AML-193 (cell line): ENCODE measurements at regions not wholly inside any gene's neighbourhood (a gene's known extent, or its start where the extent isn't known, plus 50 kb on each side); places are given as distances from the start of the nearest gene placed in this dataset.
"Not testable (repeated sequence)": the region's sequence is repeated elsewhere in the genome, so short reads cannot be mapped to it uniquely, and the experiment has no call there.

Experiments used
- DNase-seq, 2 experiments: peaks; one replicate each; lab custom pipeline; 2025; lab: John Stamatoyannopoulos, UW

GRCh38 chr3:161600173-161600572 lies 103.6 kb downstream of the OTOL1 start:
- no peak for DNase-seq

DNA sequence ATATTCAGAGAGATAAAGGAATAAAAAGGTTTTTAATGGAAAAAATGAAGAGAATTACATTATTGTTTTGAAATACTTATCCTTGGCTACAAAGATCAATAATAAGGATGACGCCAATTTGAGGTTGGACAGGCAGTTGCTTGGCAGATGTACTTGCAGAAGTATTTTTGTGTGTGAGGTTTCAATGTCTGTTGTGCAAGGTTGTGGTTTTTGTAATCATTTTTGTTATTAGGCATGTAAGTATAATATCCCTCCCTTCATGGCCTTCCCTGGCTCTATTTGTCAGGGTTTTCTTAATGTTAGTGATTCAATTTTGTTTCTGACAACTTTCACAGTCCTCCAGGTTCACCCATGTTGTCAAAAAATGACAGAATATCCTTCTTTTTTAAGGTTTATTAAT lies 105.9 kb downstream of the OTOL1 start:
- no peak for DNase-seq

DNA sequence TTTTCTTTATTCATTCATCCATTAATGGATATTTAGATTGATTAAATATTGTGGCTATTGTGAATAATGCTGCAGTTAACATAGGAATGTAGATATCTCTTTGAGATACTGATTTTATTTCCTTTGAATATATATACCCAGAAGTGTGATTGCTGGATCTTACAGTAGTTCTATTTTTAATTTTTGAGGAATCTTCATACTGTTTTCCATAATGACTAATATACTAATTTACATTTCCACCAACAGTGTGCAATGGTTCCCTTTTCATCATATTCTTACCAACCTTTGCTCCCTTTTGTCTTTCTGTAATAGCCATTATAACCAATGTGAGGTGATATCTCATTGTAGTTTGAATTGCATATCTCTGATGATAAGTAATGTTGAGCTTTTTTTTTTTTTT lies 106.3 kb downstream of the OTOL1 start:
- no peak for DNase-seq

DNA sequence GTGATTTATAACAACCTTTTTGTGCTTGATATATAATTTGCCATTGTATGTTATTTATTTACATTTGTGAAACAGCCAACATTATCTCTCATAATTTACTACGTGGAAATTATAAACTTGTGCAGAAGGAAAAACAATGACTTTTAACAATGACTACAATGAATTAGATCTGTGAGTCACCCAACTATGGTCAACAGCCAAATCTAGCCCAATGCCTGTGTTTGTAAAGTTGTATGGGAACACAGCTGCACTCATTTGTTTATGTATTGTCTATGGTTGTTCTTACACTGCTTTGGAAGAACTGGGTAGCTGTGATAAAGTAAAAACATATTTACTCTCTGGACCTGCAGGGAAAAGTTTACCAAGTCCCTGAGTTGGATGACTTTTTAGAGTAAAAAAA lies 110.4 kb downstream of the OTOL1 start:
- DNase-seq: no peak

DNA sequence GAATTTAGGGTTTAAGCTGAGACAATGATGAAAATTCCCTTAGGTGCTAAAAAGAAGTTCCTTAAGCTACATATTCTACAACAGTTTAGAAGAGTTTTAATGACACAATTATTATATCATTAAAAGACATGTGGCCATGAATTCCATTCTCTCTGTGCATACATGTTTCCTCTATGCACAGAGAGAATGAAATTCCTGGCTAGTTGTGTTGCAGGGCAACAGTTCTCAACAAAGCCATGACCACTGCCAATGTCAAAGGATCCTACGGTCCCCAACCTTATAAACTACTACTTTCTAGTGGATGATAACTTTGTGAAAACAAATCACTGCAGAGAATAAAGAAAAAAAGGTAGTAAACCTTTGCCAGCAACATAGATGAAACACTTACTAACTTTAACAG lies 122.7 kb downstream of the OTOL1 start:
- no peak for DNase-seq

- DNase-seq: no peak
These were observed 134.2 kb downstream of the OTOL1 start for GRCh38 chr3:161630794-161631193.

GRCh38 chr3:161631536-161631935 lies 134.9 kb downstream of the OTOL1 start:
- DNase-seq: no peak

DNA sequence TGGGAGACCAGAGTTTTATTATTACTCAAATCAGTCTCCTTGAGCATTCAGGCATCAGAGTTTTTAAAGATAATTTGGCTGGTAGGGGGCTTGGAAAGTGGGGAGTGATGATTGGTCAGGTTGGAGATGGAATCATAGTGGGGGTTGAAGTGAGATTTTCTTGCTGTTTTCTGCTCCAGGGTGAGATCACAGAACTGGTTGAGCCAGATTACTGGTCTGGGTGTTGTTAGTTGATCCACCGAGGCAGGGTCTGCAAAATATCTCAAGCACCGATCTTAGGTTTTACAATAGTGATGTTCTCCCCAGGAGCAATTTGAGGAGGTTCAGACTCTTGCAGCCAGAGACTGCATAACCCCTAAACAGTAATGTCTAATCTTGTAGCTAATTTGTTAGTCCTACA lies 141.0 kb downstream of the OTOL1 start:
- no peak for DNase-seq

DNA sequence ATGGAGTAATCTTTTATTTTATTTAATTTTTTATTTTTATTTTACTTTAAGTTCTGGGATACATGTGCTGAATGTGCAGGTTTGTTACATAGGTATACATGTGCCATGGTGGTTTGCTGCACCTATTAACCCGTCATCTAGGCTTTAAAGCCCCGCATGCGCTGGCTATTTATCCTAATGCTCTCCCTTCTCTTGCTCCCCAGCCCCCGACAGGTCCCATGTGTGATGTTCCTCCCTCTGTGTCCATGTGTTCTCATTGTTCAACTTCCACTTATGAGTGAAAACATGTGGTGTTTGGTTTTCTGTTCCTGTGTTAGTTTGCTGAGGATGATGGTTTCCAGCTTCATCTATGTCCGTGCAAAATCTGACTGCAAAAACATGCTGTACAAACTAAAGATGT lies 142.5 kb downstream of the OTOL1 start:
- DNase-seq: not testable (repeated sequence)

DNA sequence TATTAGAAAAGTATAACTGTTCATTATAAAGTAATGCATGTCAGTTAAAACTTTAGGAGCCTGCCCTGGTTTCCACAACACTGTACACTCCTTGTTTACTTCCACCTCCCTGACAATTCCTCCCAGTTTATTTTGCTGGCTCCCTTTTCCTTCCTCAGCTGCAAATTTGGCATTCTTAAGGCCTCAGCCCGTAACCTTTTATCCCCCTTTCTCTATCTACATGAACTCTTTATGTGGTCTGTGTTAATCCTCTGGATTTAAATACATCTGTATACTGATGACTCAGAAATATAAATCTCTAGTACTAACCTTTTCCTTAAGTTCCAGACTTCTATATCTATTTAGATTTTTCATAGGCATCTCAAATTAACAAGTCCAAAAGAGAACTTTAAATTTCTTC lies 143.6 kb downstream of the OTOL1 start:
- DNase-seq: no peak

- no peak for DNase-seq
These were observed 144.7 kb downstream of the OTOL1 start for GRCh38 chr3:161641287-161641686.

GRCh38 chr3:161644891-161645635 lies 148.5 kb downstream of the OTOL1 start:
- DNase-seq: no peak

GRCh38 chr3:161647936-161648470 lies 151.4 kb downstream of the OTOL1 start:
- no peak for DNase-seq

- DNase-seq: no peak
These were observed 153.4 kb downstream of the OTOL1 start for GRCh38 chr3:161649900-161650484.

GRCh38 chr3:161657786-161658185 lies 161.2 kb downstream of the OTOL1 start:
- DNase-seq: no peak

DNA sequence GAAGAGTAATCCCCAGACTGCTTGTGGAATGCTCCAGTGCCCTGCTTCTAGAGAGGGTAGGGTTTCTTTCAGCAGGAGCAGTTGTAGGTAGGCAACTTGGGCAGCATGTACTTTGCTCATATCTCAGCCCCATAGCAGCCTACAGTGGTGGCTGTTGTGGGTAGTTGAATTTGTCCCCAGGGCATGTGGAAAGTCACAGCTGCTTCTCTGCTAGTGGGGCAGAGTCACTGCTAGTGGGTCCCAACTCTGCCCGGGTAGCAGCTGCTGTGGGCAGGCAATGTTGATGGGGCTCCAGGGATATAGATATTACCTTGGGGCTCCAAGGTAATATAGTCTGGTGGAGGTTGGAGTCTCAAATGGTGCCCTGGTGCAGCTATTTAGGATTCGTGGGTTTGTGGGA lies 174.5 kb downstream of the OTOL1 start:
- no peak for DNase-seq

- DNase-seq: no peak
These were observed 175.9 kb downstream of the OTOL1 start for GRCh38 chr3:161672478-161672877.

- no peak for DNase-seq
These were observed 177.3 kb downstream of the OTOL1 start for GRCh38 chr3:161673866-161674265.

DNA sequence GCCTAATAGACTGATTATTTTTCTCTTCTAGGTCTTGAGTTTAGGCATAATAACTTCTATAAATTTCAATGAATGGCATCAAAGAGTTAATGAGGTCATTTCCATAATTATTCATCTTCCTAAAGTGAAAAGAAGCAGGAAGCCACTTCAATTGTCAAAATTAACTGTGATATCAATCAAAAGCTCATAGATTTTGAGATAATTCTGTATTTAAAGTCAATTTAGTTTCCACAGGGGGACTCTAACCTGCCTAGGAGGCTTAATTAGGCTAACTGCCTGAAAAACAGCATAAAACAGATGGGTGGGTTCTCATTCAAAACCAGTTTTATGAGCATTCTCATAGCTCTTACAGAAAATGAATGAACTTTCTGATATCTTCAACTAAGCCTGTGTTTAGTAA lies 177.8 kb downstream of the OTOL1 start:
- DNase-seq: no peak

GRCh38 chr3:161681831-161682230 lies 185.2 kb downstream of the OTOL1 start:
- not testable (repeated sequence) for DNase-seq

- DNase-seq: no peak
These were observed 186.1 kb downstream of the OTOL1 start for GRCh38 chr3:161682715-161683114.

- no peak for DNase-seq
These were observed 193.1 kb downstream of the OTOL1 start for GRCh38 chr3:161689584-161690298.

- no peak for DNase-seq
These were observed 193.7 kb downstream of the OTOL1 start for GRCh38 chr3:161690299-161690620.
